ENCODE measurements at regions not wholly inside any gene's neighbourhood (a gene's known extent, or its start where the extent isn't known, plus 50 kb on each side); places are given as distances from the start of the nearest gene placed in this dataset.

- TF ChIP-seq EZH2 (IDR thresholded peaks at IDR 0.05; ENCODE audit: borderline replicate concordance, low read length) (no peak), CTCF (conservative IDR thresholded peaks at IDR 0.05 in 1 of 2, IDR thresholded peaks at IDR 0.05 in 1 of 2; ENCODE audit: extremely low read depth in 1 of 2, insufficient read depth in 1 of 2, low read depth in 1 of 2, low read length in 2 of 2) (no peak)
Measured at GRCh38 chr18:40152859-40153258, 1802.2 kb upstream of the PIK3C3 start.
